SK-N-MC (cell line): ENCODE measurements at regions not wholly inside any gene's neighbourhood (a gene's known extent, or its start where the extent isn't known, plus 50 kb on each side); places are given as distances from the start of the nearest gene placed in this dataset.

Source experiments
- DNase-seq: peaks from one replicate; pipeline ENCODE4 v3.0.0-alpha.2; 2011; ENCODE audit warnings: low read depth, low spot score
- H3K27ac ChIP-seq: fragments of 200-600 bp; sonication (generic); 2 replicates; pipeline ENCODE4 v1.5.1; 2016; ENCODE audit warnings: mixed run types
- H3K36me3 ChIP-seq: fragments of 200-600 bp; sonication (generic); 2 replicates; pipeline ENCODE4 v1.6.1; 2017; ENCODE audit warnings: antibody characterized with exemption, low read length, mixed read lengths; ENCODE audit not compliant: insufficient read depth
- H3K4me3 ChIP-seq: fragments of 200-600 bp; sonication (generic); 2 replicates; pipeline ENCODE4 v1.5.1; 2016
- H3K9ac ChIP-seq: fragments of 200-600 bp; sonication (generic); 2 replicates; pipeline ENCODE4 v1.8.0; 2017; ENCODE audit warnings: mixed run types, mixed read lengths; ENCODE audit not compliant: insufficient read length
- H3K9me3 ChIP-seq: fragments of 200-600 bp; sonication (generic); 2 replicates; pipeline ENCODE4 v1.6.1; 2017; ENCODE audit warnings: low read depth, mild to moderate bottlenecking, antibody characterized with exemption, low read length, moderate library complexity, mixed read lengths
- EZH2 ChIP-seq: fragments of 200-600 bp; sonication (generic); IDR thresholded peaks from one replicate; pipeline ENCODE4 v1.6.1; 2017; ENCODE audit warnings: antibody characterized with exemption
- FOXP2 ChIP-seq: optimal IDR thresholded peaks from 2 replicates; pipeline ENCODE3; 2011; ENCODE audit warnings: mild to moderate bottlenecking, moderate library complexity; ENCODE audit not compliant: insufficient read depth; ENCODE audit errors: extremely low read length, control extremely low read depth
- POLR2AphosphoS5 ChIP-seq: IDR thresholded peaks from 2 replicates; pipeline ENCODE4 v1.6.1; 2012; ENCODE audit warnings: mild to moderate bottlenecking, low read depth, low read length, borderline replicate concordance

- no peak overlapping the region for H3K9ac ChIP-seq
- H3K27ac ChIP-seq: no peak overlapping the region
- H3K4me3 ChIP-seq: no peak overlapping the region
- no peaks in the 10 kb centered on the region for H3K36me3 ChIP-seq
- no peaks in the 10 kb centered on the region for H3K9me3 ChIP-seq
- TF ChIP-seq EZH2: no peak
- no peak for TF ChIP-seq FOXP2
- no peak for TF ChIP-seq POLR2AphosphoS5
- no peak for DNase-seq
These were observed 239.1 kb downstream of the TSN start for GRCh38 chr2:121994238-121995206.

- no peaks in the 10 kb centered on the region for H3K36me3 ChIP-seq
- DNase-seq: no peak
- peak overlapping the region; percentile 59; the same call in 1 of the 2 replicates for H3K4me3 ChIP-seq
- no peak overlapping the region for H3K9ac ChIP-seq
- TF ChIP-seq FOXP2 (no peak), EZH2 (no peak), POLR2AphosphoS5 (no peak)
- no peaks in the 10 kb centered on the region for H3K9me3 ChIP-seq
- peak overlapping the region; percentile 88; the same call in 1 of the 2 replicates for H3K27ac ChIP-seq
These were observed 243.3 kb downstream of the TSN start for GRCh38 chr2:121998751-121999150.

GRCh38 chr2:121999264-121999663, 243.8 kb downstream of the TSN start:
- DNase-seq: peak; percentile 97
- Histone ChIP-seq H3K4me3 (peak overlapping the region; percentile 59), H3K9ac (no peak overlapping the region), H3K36me3 (no peaks in the 10 kb centered on the region), H3K27ac (peak overlapping the region; percentile 88), H3K9me3 (no peaks in the 10 kb centered on the region)
- peak; percentile 57; the same call in 1 of the 2 replicates for TF ChIP-seq POLR2AphosphoS5
- TF ChIP-seq EZH2: no peak
- peak; percentile 96 for TF ChIP-seq FOXP2

GRCh38 chr2:122000556-122001340, 245.3 kb downstream of the TSN start:
- TF ChIP-seq FOXP2 (no peak), POLR2AphosphoS5 (no peak), EZH2 (no peak)
- no peaks in the 10 kb centered on the region for H3K36me3 ChIP-seq
- 0 out of 2 replicates have a peak overlapping the region, but pooled peaks have one; percentile 16 for H3K27ac ChIP-seq
- DNase-seq: no peak
- no peak overlapping the region for H3K9ac ChIP-seq
- H3K4me3 ChIP-seq: 0 out of 2 replicates have a peak overlapping the region, but pooled peaks have one; percentile 43
- H3K9me3 ChIP-seq: no peaks in the 10 kb centered on the region

- Histone ChIP-seq H3K9me3 (no peaks in the 10 kb centered on the region), H3K9ac (no peak overlapping the region), H3K4me3 (0 out of 2 replicates have a peak overlapping the region, but pooled peaks have one; percentile 43), H3K27ac (peak overlapping the region; percentile 37), H3K36me3 (no peaks in the 10 kb centered on the region)
- no peak for DNase-seq
- TF ChIP-seq FOXP2 (no peak), POLR2AphosphoS5 (peak; percentile 39; the same call in 1 of the 2 replicates)
These were observed 246.0 kb downstream of the TSN start for GRCh38 chr2:122001441-122001874.

- no peak for DNase-seq
- no peaks in the 10 kb centered on the region for H3K9me3 ChIP-seq
- no peak overlapping the region for H3K27ac ChIP-seq
- no peak overlapping the region for H3K4me3 ChIP-seq
- no peak overlapping the region for H3K9ac ChIP-seq
- no peaks in the 10 kb centered on the region for H3K36me3 ChIP-seq
- TF ChIP-seq POLR2AphosphoS5 (no peak), FOXP2 (no peak), EZH2 (no peak)
These were observed 247.9 kb downstream of the TSN start for GRCh38 chr2:122003196-122003940.

- no peak overlapping the region for H3K9ac ChIP-seq
- DNase-seq: no peak
- no peak overlapping the region for H3K27ac ChIP-seq
- no peaks in the 10 kb centered on the region for H3K9me3 ChIP-seq
- H3K36me3 ChIP-seq: no peaks in the 10 kb centered on the region
- H3K4me3 ChIP-seq: no peak overlapping the region
- TF ChIP-seq POLR2AphosphoS5 (no peak), EZH2 (no peak), FOXP2 (no peak)
These were observed 251.7 kb downstream of the TSN start for GRCh38 chr2:122007126-122007525.

- H3K4me3 ChIP-seq: no peak overlapping the region
- DNase-seq: no peak
- no peaks in the 10 kb centered on the region for H3K9me3 ChIP-seq
These were observed 252.1 kb downstream of the TSN start for GRCh38 chr2:122007577-122007976.

More at GRCh38 chr2:122007577-122007976, 252.1 kb downstream of the TSN start:
- H3K9ac ChIP-seq: no peak overlapping the region
- no peaks in the 10 kb centered on the region for H3K36me3 ChIP-seq
- TF ChIP-seq POLR2AphosphoS5: no peak
- TF ChIP-seq FOXP2: no peak
- no peak for TF ChIP-seq EZH2
- no peak overlapping the region for H3K27ac ChIP-seq
